ENCODE measurements at regions not wholly inside any gene's neighbourhood (a gene's known extent, or its start where the extent isn't known, plus 50 kb on each side); places are given as distances from the start of the nearest gene placed in this dataset.
"Not testable (repeated sequence)": the region's sequence is repeated elsewhere in the genome, so short reads cannot be mapped to it uniquely, and the experiment has no call there.

DNA sequence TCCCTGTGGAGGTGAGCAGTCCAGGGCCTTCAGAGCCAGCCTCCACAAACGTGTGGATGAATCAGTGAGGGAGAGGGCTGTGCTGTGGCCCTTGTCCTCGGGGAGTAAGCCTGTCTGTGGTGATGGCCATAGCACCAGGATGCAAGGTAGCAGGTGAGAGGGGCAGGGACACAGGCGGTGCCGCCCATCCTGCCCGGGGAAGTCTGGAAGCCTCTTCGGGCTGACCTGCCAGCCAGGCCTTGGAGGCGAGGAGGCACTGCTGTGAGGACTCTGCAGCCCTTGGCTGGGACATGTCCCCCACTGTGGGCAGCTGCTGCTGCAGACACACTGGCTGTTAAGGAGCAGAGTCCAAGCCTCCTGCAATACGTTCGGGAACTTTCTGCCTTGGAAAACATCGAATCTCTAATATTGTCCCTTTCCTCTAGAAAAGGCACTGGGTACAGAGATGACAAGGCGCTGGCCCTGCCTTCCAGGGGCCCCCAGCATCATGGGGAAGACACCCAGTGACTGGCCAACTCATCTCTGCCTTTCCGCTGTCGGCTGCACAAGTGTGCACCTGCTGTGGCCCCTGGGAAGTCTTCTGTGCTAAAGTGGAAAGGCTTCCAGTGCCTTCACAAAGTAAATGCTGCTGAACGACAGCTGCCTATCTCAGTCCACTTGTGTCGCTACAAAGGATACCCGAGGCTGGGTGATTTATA, 101.4 kb downstream of the ADRA2C start:
- DNase-seq = no peak

DNA sequence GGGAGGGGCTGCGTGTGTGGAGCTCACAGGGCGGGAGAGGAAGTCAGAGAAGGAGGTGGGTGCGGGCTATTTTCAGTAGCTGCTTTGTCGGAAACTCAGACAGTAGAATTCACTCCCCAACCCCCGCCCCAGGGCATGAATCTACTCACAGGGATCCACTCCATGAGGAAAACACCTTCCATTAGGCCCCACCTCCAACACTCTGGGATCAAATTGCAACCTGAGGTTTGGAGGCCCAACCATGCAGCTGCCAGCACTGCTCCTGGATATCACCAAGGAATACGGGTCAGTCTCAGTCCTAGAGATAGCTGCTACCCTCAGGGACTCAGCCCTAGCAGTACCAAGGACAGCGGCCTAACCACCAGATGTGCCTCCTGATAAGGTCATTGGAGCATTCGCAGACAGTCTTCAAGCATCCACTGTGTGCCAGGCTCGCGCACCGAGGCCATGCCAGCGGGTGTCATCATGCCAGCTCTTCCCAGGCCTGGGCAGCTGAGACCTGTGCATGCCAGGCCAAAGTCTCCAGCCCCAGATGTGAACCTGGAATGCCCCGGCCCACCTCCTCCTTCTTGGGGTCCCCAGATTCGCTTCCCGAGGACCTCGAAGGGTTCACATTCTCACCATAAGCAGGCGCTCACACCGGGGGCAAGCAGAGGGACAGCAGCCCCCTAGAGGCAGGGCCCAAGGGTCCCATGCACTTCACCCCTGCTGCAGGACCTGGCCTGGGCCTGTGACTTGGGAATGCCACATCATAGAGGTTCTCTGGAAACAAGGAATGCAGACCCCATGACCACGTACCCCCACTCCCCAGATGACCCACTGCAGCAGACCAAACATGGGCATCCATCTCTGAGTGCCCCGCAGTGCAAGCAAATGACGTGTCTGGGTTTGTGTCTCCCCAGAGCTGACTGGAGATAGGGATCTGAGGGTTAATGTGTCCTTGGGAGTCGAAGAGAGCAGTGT, 102.3 kb downstream of the ADRA2C start:
- peak; percentile 8 to 30 for DNase-seq

DNA sequence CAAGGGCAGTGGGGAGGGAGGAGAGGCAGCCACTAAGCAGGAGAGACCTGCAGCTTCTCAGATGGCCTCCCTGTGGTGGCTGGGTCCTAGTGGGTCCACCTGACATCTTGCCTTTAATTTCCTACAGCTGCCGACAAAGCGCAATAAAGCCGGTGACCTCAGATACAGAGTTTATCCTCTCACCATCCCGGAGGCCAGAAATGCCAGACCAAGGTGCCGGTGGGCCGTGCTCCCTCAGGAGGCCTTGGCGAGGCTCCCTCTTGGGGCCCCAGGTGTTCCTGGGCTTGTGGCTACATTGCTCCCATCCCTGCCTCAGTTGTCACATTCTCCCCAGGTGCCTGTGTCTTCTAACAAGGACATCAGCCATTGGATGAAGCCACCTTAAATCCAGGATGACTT, 103.0 kb downstream of the ADRA2C start:
- no peak for DNase-seq

DNA sequence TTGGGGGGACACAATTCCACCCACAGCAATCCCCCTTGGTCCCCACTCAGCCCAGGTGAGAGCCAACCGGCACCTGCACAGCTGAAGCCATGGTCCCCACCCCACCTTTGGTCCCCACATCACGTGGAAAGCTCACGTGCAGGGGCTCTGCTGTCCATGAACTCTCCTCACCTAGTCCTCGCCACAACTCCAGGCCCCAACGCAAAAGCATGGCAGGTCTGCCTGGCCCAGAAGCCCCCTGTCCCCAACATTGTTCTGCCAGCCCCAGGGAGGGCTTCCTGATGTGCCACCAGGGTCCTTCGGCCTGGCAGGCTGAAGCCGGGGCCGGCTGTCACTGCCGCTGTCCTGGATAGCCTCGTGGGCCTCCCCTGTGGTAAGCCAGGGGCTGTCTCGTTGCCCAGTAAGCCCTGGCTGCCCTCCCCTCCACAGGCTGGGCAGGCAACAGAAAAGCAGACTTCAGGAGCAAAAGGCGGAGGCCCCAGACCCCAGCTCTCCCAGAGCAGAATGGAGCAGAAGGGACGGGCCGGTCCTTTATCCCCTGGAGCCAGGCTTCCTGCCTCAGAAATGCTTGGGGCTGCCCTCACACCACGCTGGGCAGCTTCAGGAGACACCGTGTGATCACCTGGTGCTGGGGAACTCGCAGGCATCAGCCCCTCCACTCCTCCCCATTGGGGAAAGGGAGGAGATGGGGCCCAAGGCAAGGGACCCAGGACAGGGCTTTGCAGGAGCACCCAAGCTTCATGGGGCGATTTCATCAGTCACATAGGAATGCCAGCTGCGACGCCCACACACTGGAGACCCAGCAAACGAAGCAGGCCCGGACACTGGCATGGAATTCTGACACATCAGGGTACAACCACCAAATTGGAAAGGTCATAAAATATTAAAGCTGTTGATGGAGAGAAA, 103.7 kb downstream of the ADRA2C start:
- no peak for DNase-seq

DNA sequence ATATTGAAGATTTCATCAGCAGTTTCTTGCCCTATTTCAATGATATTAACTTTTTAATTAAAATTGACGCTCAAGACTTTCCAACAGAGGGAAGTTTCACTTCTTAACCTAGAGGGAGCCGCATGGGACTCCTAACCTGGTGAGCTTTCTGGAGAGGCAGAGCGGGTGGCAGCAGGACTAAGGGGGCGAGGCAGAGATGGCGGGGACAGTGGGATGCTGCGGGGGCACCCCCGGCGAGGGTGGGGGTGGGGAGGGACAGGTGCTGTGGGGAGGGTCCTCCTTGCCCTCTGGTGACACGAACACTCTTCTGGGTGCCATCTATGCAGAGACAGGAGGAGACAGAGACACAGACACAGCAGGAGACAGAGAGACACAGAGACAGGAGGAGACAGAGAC, 104.4 kb downstream of the ADRA2C start:
- DNase-seq = no peak

DNA sequence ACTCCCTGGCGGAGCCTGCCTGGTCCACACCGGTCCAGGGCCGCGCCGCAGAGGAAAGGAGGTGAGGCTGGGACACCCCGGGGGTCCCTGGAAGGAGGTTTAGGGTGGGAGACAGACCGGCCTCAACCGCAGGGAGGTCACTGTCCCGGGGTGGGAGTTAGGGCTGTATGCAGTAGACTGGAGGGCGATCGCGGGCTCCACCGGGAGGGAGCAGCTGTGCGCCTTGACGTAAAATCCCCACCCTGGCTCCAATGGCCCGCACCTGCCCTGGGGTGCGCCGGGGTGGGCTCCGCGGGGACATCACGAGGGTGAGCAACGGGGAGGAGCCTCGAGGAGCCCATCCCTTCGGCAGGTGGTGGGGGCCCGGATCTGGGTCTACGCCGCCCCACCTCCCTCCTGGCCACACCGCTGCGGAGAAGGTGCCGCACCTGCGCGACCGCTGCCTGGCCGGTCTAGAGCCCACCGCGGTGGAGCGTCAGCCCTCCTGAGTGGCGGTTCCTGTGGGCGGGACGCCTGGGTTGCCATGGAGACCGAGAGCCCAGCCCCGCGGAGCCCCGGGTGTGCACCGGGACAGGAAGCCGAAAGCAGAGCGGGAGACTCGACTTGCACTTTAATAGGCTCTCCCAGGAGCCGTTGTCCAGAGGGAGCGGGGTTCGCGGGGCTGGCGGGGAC, 105.1 kb downstream of the ADRA2C start:
- no peak for DNase-seq

DNA sequence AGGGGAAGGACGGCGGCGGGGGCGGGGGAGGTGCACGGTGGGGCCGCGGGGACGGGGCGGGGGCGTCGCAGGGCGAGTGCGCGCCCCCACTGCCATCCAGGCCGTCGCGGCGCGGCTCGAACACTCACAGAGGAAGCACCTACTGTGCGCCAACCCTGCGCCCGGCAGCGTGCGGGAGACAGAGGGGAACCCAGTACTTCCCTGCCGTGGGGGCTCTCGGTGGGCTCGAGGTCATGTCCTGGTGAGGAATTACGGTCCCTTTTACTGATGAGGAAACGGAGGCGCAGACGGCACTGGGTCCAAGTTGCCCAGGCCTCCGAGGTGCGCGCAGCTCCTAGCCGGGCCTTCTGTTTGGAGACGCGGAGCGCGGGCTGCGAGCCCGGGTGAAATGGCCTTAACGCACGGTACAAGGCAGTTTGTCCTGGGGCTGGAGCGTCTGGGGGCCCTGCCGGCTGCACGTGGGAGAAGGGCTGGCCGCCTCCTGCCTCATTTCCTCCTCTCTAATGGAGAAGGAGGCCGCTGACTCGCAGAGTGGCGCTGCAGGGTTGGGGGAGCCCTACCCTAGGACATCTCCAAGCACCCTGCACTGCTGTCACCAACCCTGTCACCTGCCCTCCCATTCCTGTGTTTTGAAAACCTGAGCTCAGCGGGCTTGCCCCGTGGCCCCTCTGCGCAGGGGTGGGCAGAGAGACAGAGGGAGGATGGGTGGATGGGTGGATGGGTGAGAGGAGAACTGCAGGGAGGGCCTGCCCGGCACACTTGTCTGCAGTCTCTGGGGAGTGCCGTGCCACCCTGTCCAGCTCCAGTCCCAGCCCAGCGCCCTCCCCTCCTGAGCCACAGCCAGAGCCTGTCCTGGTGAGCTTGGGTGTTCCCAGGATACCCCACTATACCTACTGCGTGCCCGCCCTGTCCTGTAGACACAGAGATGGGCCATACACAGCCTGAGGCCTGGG, 106.0 kb downstream of the ADRA2C start:
- DNase-seq = no peak

DNA sequence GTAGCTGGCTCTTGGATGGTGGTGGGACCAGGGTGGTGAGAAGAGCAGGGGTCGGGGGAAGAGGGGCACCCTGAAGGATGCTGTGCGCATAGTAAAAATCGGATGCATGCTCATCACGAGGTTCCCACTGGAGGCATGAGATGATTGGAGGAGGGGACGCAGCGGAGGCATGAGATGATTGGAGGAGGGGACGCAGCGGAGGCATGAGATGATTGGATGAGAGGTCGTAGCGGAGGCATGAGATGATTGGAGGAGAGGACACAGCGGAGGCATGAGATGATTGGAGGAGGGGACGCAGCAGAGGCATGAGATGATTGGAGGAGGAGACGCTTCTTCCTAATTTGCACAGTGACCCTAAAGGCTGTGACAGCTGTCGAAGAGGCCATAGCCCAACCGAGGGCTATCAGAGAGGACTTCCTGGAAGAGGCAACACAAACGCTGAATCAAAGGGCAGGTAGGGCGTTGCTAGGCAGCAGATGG, 106.7 kb downstream of the ADRA2C start:
- DNase-seq = no peak

DNA sequence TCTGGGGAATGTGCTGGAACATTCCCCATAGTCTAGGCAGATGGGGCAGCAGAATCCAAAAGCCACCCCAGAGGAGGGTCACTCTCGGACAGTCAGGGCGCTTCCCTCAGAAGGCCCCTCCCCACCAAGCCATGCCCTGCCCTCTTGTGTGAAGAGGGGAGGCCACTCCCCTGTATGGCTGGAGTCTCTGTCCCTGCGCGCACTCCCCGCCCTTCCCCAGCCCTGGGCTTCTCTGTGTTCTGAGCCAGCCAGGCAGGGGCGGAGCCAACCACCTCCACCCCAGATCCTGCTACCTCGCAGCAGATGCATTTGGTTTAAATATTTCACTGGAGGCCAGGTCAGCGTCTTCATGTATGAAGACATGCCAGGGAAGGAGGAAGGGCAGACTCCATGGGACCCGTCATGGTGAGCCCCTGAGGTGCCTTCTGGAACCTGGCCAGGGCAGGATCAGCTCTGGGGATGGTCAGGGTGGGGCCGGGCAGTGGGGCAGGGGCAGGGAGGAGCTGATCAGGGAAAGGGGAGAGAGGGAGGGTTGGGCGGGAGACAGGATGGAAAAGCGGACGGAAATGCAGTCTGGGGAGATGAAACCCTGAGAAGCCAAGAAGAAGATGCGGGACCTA, 107.3 kb downstream of the ADRA2C start:
- DNase-seq = no peak

DNA sequence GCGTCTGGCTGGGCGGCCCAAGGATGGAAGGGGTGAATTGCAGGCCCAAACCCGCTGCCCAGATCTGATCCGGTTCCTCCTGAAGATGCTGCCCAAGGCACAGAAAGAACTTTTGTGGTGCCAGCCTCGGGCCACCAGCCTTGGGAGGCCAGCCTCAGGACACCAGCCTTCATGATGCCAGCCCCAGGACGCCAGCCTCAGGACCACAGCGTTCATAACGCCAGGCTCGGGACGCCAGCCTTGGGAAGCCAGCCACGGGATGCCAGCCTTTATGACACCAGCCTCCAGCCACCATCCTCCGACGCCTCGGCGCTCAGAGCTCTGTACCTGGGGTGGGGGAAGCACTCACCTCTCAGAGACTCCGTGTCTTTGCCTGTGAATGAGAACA, 107.8 kb downstream of the ADRA2C start:
- no peak for DNase-seq

DNA sequence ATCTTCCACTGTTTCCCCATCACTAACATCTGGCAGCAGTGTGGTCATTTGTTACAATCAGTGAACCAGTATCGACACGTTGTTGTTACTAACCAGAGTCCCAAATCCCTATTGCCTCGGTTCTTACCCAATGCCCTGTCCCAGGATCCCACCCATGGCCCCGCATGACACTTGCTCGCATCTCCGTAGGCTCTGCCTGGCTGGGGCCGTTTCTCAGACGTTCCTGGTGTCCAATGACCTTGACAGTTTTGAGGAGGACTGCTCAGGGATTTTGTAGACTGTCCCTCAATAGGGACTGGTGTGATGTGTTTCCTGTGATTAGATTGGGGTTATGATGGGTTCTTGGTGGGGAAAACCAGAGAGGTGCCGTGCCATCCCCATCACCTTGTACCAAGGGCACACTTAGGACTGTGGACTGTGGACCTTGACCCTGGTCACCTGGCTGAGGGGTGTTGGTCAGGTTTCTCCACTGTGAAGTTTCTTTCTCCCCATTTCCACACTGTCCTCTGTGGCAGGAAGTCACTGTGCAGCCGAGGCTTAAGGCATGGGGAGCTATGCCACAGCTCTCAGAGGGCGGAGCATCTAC, 108.4 kb downstream of the ADRA2C start:
- DNase-seq = no peak

DNA sequence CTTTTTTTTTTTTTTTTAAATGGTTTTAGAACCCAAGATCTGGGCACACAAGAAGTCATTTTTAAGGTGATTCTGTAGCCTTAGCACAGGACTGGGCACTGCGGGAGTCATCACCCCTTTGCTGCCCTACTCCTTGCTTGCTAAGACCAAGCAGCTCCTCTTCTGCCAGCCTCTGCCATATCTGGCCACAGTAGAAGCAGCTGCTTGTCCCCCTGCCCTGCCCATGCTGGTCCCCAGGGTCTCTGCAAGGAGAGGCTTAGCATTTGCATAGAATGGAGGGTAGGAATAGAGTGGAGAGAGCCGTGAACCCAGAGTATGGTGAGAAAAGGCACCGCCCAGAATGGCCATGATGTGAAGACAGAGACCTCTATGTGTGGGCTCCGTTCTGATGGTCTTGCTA, 109.3 kb downstream of the ADRA2C start:
- DNase-seq = no peak

DNA sequence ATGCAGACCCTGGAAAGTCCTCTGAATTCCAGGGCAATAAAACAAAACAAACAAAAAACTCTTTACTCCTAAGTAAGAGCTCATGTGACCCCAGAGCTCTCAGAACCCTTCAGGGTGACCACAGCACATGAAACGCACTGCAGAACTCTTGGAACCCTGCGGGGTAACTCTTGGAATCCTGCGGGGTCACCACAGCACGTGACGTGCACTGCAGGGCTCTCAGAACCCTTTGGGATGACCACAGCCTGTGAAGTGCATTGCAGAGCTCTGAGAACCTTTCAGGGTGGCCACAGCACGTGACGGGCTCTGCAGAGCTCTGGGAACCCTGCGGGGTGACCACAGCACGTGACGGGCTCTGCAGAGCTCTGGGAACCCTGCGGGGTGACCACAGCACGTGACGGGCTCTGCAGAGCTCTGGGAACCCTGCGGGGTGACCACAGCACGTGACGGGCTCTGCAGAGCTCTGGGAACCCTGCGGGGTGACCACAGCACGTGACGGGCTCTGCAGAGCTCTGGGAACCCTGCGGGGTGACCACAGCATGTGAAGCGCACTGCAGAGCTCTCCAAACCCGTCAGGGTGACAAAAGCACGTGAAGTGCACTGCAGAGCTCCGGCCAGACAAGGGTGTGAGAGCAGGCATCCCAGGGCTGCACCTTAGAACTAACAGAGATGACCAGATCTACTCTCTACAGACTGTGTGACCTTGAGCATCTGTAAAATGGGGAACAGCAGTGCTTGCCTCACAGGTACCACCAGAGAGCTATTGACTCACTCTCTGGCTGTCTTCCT, 110.1 kb downstream of the ADRA2C start:
- DNase-seq = not testable (repeated sequence)

DNA sequence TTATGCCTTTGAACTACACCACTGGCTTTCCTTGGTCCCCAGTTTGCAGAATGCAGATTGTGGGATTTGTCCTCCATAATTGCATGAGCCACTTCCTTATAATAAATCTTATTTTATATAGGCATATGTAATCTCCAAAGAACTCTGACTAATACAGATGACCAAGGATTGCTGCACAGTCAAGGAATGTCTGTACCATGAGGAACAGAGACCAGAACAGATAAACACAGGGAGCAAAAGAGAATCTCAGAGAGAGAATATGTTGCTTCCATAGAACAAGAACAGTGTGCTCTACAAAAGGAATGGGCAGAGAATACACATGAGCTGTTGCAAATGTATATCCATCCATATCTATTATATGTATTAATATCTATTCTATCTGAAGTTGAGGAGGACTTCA, 111.1 kb downstream of the ADRA2C start:
- DNase-seq = no peak

DNA sequence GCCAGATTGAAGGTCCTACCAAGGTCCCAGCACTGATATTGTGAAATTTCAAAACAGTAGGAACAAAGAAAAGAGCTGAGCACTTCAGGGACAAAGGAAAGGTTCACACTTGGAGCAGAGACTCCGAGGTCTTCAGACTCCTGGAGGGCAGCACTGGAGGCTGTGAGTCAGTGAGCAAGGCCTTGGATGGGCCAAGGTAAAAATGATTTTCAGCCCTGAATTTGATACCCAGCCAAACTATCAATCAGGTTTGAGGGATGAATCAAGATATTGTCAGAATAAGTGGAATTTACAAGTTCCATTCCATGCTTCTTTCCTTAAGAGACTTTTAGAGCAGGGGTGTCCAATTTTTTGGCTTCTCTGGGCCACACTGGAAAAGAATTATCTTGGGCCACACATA, 111.7 kb downstream of the ADRA2C start:
- no peak for DNase-seq

DNA sequence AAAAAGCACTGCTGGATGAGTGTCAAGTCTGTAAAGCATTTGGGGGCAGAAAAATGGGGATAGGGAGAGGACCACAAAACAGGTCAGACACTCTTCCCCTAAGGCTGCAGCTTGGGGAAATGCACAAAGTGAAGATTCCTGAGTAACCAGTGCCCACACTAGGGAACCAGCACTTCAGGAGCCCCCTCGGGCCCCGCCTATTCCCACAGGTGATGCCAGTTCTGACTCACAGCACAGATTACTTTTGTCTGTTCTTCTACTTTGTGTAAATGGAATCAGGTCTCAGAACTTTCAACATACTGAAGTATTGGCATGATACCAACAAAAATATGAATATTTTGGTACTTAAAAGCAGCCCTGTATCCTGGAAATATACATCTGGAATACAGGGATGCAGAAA, 112.5 kb downstream of the ADRA2C start:
- no peak for DNase-seq

DNA sequence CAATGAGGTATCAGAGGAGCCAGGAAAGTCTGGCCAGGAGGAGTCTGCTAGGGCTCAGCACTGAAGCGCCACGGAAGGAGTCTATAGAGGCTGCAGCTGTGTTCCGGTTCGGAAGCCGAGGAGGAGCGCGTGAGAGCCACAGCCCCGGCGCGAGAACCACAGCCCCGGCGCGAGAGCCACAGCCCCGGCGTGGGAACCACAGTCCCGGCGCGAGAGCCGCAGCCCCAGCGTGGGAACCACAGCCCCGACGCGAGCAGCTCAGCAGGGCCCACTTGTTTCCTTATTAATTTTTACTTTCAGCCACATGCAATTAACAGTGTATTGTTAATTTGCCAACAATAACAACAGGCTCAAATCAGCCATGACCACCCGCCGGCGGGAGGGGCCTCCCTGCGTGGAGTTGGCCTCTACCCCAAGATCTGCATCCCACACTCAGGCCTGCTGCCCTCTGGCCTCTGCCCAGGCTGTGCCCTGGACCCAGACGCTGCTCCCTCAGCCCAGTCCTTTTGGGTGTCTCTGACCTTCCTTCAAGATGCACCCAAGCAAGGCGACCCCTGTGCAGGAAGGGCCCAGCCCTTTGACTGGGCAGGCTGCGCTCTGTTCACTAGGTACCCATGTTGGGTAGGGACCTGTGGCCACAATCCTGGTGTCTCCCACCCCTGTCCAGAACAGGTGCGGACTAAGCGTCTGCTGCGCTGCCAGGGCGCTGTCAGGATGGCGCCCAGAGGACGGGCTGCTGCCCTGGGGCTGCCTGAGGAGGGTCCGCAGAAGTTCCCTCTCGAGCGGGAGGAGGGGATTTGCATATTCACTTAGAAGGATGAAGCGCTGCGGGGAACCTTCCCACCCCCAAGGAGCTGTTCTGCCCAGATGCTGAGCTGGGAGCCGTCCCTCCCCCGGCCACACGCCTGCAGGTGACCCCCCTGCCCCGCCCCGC, 113.8 kb downstream of the ADRA2C start:
- peak; percentile 11 to 20 for DNase-seq

DNA sequence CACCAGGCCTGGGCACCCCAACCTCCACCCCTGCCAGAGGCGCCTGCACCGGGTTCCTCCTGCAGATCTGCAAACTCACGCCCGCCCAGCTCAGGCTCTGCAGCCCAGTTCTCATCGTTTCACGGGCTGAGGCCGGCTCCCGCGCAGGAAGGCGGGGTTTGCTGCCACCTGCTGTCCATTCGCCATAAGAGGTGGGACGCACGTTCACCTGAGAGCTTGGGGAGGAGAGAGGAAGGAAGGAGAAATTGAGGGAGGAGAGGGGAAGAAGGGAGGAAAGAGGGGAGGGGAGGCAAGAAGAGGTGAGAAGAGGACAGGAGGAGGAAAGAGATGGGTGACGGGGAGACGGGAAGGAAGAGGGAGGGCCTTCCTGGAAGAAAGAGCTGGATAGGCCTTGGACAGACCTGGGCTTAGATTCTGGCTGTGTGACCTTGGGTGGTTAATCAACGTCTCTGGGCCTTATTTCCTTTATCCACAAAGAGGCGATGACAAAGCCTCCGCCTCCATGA, 114.5 kb downstream of the ADRA2C start:
- DNase-seq = peak; percentile 43 to 57

Data from Kasumi-1 (cell line).